GM12875 (cell line): ENCODE measurements at regions not wholly inside any gene's neighbourhood (a gene's known extent, or its start where the extent isn't known, plus 50 kb on each side); places are given as distances from the start of the nearest gene placed in this dataset.

Experiments
- H3K4me3 ChIP-seq: one replicate; pipeline ENCODE4 v1.5.1; 2011; ENCODE audit warnings: low read depth, low read length, control low read depth
- TF ChIP-seq, protein P1 (sequence below): IDR thresholded peaks from 2 replicates; pipeline ENCODE4 v1.5.1; 2011; ENCODE audit warnings: low read depth, mild to moderate bottlenecking, control low read depth, inconsistent platforms, low read length, moderate library complexity, borderline replicate concordance; ENCODE audit not compliant: insufficient read depth

DNA sequence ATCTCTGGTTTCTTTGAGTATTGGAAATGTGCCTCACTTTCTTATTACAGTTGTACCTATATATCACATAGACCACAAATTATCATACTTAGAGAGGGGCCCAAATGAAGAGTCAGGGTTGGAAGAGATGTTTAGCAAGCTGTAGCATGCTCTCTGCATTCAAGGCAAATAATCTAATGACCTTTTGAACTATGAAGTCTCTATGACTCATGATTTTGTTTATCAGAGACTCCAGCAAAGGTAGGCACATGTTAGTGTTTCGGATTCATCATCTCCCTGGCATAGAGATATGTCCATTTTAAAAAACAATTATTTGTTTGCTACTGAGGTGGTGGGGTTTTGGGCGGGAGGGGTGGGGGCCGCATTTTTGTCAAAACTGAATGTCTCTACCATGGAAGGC is 2000.1 kb downstream of the EFNA5 start:
- TF ChIP-seq, protein P1, sequence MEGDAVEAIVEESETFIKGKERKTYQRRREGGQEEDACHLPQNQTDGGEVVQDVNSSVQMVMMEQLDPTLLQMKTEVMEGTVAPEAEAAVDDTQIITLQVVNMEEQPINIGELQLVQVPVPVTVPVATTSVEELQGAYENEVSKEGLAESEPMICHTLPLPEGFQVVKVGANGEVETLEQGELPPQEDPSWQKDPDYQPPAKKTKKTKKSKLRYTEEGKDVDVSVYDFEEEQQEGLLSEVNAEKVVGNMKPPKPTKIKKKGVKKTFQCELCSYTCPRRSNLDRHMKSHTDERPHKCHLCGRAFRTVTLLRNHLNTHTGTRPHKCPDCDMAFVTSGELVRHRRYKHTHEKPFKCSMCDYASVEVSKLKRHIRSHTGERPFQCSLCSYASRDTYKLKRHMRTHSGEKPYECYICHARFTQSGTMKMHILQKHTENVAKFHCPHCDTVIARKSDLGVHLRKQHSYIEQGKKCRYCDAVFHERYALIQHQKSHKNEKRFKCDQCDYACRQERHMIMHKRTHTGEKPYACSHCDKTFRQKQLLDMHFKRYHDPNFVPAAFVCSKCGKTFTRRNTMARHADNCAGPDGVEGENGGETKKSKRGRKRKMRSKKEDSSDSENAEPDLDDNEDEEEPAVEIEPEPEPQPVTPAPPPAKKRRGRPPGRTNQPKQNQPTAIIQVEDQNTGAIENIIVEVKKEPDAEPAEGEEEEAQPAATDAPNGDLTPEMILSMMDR: no peak
- H3K4me3 ChIP-seq: no peak overlapping the region

DNA sequence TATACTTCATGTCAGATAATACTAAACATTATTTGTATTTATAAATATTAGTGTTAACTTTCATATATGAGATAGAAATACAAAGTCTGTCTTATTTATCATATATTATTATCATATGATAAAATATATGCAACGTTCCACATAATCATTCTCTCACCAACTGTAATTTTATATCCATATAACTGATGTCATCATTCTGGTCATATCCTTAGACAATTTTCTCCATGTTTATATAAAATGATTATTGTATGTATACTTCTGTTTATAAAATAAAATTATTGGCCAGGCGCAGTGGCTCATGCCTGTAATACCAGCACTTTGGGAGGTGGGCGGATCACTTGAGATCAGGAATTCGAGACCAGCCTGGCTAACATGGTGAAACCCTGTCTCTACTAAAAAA is 2007.1 kb downstream of the EFNA5 start:
- TF ChIP-seq, protein P1: no peak
- H3K4me3 ChIP-seq: no peak overlapping the region

DNA sequence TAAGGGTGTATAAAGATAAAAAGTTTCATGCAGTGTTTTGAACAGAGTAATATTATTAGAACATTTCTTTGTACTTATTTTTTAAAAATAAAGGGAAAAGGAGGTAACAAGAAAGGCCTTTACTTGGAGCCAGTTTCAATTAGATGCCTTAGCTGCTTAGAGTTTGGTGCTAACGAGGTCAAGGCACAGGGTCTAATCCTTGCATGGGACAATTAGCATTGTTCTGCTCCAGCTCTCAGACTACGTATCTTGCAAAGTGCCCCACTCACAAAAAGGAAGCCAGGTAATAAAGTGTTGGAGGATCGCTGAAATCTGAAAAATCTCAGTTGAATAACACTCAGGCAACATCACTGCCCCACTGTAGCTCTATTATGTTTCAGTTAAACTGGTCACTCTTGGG is 2011.3 kb downstream of the EFNA5 start:
- H3K4me3 ChIP-seq: no peak overlapping the region
- TF ChIP-seq, protein P1: no peak

DNA sequence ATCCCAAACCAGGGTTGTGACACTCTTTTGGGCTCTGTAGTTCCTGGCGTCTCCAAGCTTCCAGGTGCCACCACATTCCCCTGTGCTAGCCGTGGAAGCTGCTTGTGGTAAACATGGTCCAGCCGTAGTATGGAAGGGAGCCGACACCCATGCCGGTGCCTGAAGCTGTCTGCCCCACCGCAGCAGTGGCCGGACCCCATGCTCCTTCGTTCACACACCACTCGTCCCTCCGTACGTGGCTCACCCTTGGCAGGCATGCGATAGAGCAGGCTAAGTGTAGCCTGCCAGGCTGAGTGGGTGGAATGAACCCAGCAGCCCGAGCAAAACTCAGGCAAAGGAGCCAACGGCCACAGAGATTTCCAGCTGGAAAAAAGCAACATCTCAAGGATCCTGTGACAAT is 2030.4 kb downstream of the EFNA5 start:
- TF ChIP-seq, protein P1: no peak

DNA sequence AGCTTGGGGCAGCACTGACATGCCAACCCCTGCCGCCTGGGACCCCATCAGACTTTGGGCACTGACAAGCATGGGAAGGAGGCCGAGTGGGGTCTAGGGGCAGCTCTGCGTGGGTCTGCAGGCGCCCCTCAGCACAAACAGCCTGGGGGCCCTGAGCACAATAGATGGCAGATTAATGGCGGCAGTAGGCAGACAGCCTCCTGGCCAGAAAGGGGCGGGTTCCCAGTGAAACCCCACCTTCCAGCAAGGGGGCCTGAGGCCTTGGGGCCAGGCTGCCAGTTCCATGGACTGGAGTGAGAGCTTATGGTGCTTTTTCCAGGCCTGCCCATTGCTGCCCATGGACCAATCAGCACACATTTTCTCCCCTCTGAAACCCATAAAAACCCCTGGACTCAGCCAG is 2031.2 kb downstream of the EFNA5 start:
- no peak overlapping the region for H3K4me3 ChIP-seq
- TF ChIP-seq, protein P1: no peak

More for the DNA sequence above, 2030.4 kb downstream of the EFNA5 start:
- no peak overlapping the region for H3K4me3 ChIP-seq

DNA sequence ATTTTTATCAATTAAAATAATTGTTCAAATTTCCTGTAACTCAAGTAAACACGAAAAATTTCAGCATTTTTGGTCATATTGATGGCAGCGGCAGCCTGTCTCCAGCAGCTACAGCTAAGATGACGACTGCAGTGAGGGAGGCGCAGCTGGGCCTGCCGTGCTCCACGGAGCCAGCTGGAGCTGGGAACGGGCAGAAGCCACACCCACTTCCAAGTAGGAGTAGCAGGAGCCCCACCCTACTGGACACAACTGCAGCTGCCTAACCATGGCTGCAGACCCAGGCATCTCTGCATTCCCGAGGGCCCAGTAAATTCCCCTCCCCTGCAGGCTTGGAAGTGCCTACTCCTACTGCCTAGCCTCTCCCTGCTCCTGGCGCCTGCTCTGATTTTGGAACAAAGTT is 2031.7 kb downstream of the EFNA5 start:
- no peak overlapping the region for H3K4me3 ChIP-seq

DNA sequence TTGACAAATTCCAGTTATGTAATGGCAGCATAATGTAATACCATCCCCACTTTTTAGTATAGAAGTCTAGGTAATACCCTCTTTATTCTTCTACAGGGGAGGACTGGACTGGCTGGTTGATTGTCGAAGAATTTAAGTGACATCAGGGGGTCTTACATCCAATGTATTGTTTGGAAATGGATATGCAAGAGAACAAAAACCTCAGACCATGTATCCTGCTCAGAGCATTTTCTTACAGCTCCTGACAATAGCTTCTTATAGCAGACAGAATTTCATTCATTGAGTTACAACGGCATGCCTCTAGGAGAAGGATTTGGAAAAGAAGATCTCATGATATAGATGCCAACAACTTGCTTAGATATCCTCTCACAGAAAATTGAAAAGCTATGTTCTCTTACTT is 2032.3 kb downstream of the EFNA5 start:
- no peak overlapping the region for H3K4me3 ChIP-seq
- TF ChIP-seq, protein P1: no peak

More for the DNA sequence above, 2031.7 kb downstream of the EFNA5 start:
- TF ChIP-seq, protein P1: no peak
